ENCODE measurements at regions not wholly inside any gene's neighbourhood (a gene's known extent, or its start where the extent isn't known, plus 50 kb on each side); places are given as distances from the start of the nearest gene placed in this dataset.

DNA sequence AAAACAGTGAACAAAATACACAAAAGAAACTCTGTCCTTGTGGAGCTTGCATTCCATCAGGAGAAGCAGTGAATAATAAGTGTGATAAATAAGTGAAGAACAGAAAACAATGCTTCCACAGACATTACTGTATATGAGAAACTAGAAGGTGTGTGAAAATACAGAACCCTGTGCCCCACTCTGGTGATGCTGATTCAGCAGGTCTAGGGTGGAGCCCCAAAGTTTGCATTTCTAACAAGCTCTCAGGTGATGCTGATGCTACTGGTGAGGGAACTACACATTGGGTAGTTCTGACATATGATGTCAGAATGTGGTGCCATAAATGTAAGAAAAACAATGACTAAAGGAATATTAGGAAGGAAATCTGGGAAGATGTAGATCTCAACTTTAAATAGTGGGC lies 601.4 kb upstream of the BTBD3 start:
- no TSS peak for BruUV-seq (replicated peaks)
- H3K9ac ChIP-seq (ENCODE audit: low read length), result no peak overlapping the region
- ATAC-seq (no peak), DNase-seq (ENCODE audit: low read depth, low spot score) (no peak)
- H3K4me1 ChIP-seq (ENCODE audit: control insufficient read depth in 1 of 2, insufficient read depth in 2 of 2, low read length in 2 of 2), result no peaks in the 10 kb centered on the region
- no peaks in the 10 kb centered on the region for H3K9me2 ChIP-seq (ENCODE audit: insufficient read depth)
- no peak overlapping the region for H3K4me2 ChIP-seq (ENCODE audit: low read length)
- H2AFZ ChIP-seq (ENCODE audit: low read depth, low read length, poor library complexity, severe bottlenecking), result no peak overlapping the region
- intact Hi-C loops (cut with micrococcal nuclease), result no loop called here
- H3K9me3 ChIP-seq (ENCODE audit: control insufficient read depth in 1 of 2, insufficient read depth in 1 of 2, low read depth in 1 of 2, low read length in 2 of 2), result peaks cover 2 to 8% of the 10 kb centered on the region in 2 experiments; a peak in 1 of 4 replicates
- POLR2A ChIA-PET, result no interaction called here
- H3K4me3 ChIP-seq (replicated peaks in 1 of 2; ENCODE audit: low read depth in 1 of 2, low read length in 2 of 2), result no peak overlapping the region
- TF ChIP-seq, protein P1, sequence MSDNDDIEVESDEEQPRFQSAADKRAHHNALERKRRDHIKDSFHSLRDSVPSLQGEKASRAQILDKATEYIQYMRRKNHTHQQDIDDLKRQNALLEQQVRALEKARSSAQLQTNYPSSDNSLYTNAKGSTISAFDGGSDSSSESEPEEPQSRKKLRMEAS (IDR thresholded peaks at IDR 0.05), result no peak
- TF ChIP-seq TCF7L2 (IDR thresholded peaks at IDR 0.05; ENCODE audit: borderline replicate concordance, extremely low read depth, insufficient read depth, insufficient read length) (no peak), EGR1 (IDR thresholded peaks at IDR 0.05; ENCODE audit: low read depth) (no peak), SP1 (IDR thresholded peaks at IDR 0.05; ENCODE audit: low read depth) (no peak), EZH2phosphoT487 (IDR thresholded peaks at IDR 0.05; ENCODE audit: borderline replicate concordance) (no peak), CEBPB (IDR thresholded peaks at IDR 0.05; ENCODE audit: low read depth) (no peak)
- H4K20me1 ChIP-seq (ENCODE audit: insufficient read depth), result no peaks in the 10 kb centered on the region
- H3K36me3 ChIP-seq (ENCODE audit: control insufficient read depth in 1 of 2, insufficient read depth in 2 of 2, low read length in 2 of 2), result no peaks in the 10 kb centered on the region
- H3K79me2 ChIP-seq (ENCODE audit: insufficient read depth, low read length), result no peaks in the 10 kb centered on the region
- H3K27ac ChIP-seq (ENCODE audit: low read depth, low read length), result no peak overlapping the region
- RAD21 ChIA-PET (ENCODE audit: low non-redundant PET in 1 of 2, low total read pairs in 2 of 2, uncharacterized antibody in 2 of 2, unreplicated experiment in 2 of 2), result no interaction called here
- CTCF ChIA-PET, result no interaction called here
- no peaks in the 10 kb centered on the region for H3K27me3 ChIP-seq (ENCODE audit: insufficient read depth, low read length)

DNA sequence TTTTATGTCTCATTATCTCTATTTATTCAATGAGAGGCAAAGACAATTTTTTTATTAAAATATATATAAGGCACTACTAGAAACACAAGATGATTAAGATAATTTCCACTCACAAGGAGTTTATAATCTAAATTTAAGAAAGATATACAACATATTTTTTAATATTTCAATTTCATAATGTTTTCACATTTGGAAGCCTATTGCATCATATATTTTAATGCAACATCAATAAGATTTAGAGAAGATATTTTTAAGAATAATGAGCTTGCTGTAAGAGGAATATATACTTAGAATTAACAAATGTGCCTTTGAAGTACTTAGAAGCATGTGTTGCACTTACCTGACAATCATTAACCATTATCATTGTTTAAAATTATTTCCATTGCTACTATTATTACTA lies 597.7 kb upstream of the BTBD3 start:
- DNase-seq (ENCODE audit: low read depth, low spot score) (no peak), ATAC-seq (no peak)
- no peak overlapping the region for H3K9ac ChIP-seq (ENCODE audit: low read length)
- ChIA-PET CTCF (no interaction called here), POLR2A (no interaction called here), RAD21 (ENCODE audit: low non-redundant PET in 1 of 2, low total read pairs in 2 of 2, uncharacterized antibody in 2 of 2, unreplicated experiment in 2 of 2) (no interaction called here)
- peaks cover 4 to 11% of the 10 kb centered on the region in 2 experiments; a peak in 1 of 4 replicates for H3K9me3 ChIP-seq (ENCODE audit: control insufficient read depth in 1 of 2, insufficient read depth in 1 of 2, low read depth in 1 of 2, low read length in 2 of 2)
- H3K27ac ChIP-seq (ENCODE audit: low read depth, low read length), result no peak overlapping the region
- H3K9me2 ChIP-seq (ENCODE audit: insufficient read depth), result no peaks in the 10 kb centered on the region
- TF ChIP-seq RAD21 (IDR thresholded peaks at IDR 0.05; ENCODE audit: low read depth) (no peak), ELF1 (IDR thresholded peaks at IDR 0.05; ENCODE audit: borderline replicate concordance, low read depth) (no peak), EGR1 (IDR thresholded peaks at IDR 0.05; ENCODE audit: low read depth) (no peak), POLR2A (IDR thresholded peaks at IDR 0.05; ENCODE audit: borderline replicate concordance, extremely low read depth, insufficient read depth, insufficient read length) (no peak), TCF7L2 (IDR thresholded peaks at IDR 0.05; ENCODE audit: borderline replicate concordance, extremely low read depth, insufficient read depth, insufficient read length) (no peak), CEBPB (IDR thresholded peaks at IDR 0.05; ENCODE audit: low read depth) (no peak)
- TF ChIP-seq, protein P2, sequence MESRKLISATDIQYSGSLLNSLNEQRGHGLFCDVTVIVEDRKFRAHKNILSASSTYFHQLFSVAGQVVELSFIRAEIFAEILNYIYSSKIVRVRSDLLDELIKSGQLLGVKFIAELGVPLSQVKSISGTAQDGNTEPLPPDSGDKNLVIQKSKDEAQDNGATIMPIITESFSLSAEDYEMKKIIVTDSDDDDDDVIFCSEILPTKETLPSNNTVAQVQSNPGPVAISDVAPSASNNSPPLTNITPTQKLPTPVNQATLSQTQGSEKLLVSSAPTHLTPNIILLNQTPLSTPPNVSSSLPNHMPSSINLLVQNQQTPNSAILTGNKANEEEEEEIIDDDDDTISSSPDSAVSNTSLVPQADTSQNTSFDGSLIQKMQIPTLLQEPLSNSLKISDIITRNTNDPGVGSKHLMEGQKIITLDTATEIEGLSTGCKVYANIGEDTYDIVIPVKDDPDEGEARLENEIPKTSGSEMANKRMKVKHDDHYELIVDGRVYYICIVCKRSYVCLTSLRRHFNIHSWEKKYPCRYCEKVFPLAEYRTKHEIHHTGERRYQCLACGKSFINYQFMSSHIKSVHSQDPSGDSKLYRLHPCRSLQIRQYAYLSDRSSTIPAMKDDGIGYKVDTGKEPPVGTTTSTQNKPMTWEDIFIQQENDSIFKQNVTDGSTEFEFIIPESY (IDR thresholded peaks at IDR 0.05; ENCODE audit: extremely low read depth, insufficient replicate concordance, low read length), result no peak
- TF ChIP-seq, protein P3, sequence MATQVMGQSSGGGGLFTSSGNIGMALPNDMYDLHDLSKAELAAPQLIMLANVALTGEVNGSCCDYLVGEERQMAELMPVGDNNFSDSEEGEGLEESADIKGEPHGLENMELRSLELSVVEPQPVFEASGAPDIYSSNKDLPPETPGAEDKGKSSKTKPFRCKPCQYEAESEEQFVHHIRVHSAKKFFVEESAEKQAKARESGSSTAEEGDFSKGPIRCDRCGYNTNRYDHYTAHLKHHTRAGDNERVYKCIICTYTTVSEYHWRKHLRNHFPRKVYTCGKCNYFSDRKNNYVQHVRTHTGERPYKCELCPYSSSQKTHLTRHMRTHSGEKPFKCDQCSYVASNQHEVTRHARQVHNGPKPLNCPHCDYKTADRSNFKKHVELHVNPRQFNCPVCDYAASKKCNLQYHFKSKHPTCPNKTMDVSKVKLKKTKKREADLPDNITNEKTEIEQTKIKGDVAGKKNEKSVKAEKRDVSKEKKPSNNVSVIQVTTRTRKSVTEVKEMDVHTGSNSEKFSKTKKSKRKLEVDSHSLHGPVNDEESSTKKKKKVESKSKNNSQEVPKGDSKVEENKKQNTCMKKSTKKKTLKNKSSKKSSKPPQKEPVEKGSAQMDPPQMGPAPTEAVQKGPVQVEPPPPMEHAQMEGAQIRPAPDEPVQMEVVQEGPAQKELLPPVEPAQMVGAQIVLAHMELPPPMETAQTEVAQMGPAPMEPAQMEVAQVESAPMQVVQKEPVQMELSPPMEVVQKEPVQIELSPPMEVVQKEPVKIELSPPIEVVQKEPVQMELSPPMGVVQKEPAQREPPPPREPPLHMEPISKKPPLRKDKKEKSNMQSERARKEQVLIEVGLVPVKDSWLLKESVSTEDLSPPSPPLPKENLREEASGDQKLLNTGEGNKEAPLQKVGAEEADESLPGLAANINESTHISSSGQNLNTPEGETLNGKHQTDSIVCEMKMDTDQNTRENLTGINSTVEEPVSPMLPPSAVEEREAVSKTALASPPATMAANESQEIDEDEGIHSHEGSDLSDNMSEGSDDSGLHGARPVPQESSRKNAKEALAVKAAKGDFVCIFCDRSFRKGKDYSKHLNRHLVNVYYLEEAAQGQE (IDR thresholded peaks at IDR 0.05; ENCODE audit: low read depth), result no peak
- TF ChIP-seq, protein P4, sequence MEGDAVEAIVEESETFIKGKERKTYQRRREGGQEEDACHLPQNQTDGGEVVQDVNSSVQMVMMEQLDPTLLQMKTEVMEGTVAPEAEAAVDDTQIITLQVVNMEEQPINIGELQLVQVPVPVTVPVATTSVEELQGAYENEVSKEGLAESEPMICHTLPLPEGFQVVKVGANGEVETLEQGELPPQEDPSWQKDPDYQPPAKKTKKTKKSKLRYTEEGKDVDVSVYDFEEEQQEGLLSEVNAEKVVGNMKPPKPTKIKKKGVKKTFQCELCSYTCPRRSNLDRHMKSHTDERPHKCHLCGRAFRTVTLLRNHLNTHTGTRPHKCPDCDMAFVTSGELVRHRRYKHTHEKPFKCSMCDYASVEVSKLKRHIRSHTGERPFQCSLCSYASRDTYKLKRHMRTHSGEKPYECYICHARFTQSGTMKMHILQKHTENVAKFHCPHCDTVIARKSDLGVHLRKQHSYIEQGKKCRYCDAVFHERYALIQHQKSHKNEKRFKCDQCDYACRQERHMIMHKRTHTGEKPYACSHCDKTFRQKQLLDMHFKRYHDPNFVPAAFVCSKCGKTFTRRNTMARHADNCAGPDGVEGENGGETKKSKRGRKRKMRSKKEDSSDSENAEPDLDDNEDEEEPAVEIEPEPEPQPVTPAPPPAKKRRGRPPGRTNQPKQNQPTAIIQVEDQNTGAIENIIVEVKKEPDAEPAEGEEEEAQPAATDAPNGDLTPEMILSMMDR (IDR thresholded peaks at IDR 0.05 in 2 of 3, conservative IDR thresholded peaks at IDR 0.05 in 1 of 3; ENCODE audit: borderline replicate concordance in 1 of 3, insufficient read depth in 1 of 3, low read depth in 2 of 3, low read length in 2 of 3), result no peak
- no peak overlapping the region for H2AFZ ChIP-seq (ENCODE audit: low read depth, low read length, poor library complexity, severe bottlenecking)
- H4K20me1 ChIP-seq (ENCODE audit: insufficient read depth), result no peaks in the 10 kb centered on the region
- no peaks in the 10 kb centered on the region for H3K79me2 ChIP-seq (ENCODE audit: insufficient read depth, low read length)
- H3K4me1 ChIP-seq (ENCODE audit: control insufficient read depth in 1 of 2, insufficient read depth in 2 of 2, low read length in 2 of 2), result no peaks in the 10 kb centered on the region
- no peak overlapping the region for H3K4me2 ChIP-seq (ENCODE audit: low read length)
- H3K4me3 ChIP-seq (replicated peaks in 1 of 2; ENCODE audit: low read depth in 1 of 2, low read length in 2 of 2), result no peak overlapping the region
- no peaks in the 10 kb centered on the region for H3K27me3 ChIP-seq (ENCODE audit: insufficient read depth, low read length)
- BruUV-seq (replicated peaks), result no TSS peak
- H3K36me3 ChIP-seq (ENCODE audit: control insufficient read depth in 1 of 2, insufficient read depth in 2 of 2, low read length in 2 of 2), result no peaks in the 10 kb centered on the region
- intact Hi-C loops (cut with micrococcal nuclease), result no loop called here
